OCI-LY3 (cell line): ENCODE measurements at regions not wholly inside any gene's neighbourhood (a gene's known extent, or its start where the extent isn't known, plus 50 kb on each side); places are given as distances from the start of the nearest gene placed in this dataset.

Experiments used
- H2AFZ ChIP-seq: fragments of 200-600, 300-600 bp; shearing (Covaris generic); 2 replicates; pipeline ENCODE4 v1.6.0; 2014; ENCODE audit warnings: antibody characterized with exemption, low read depth, low read length
- H3K27ac ChIP-seq: fragments of 200-600, 300-600 bp; sonication (generic); 2 replicates; pipeline ENCODE4 v1.5.1; 2014; ENCODE audit warnings: mild to moderate bottlenecking, low read length, moderate library complexity, mixed read lengths
- H3K27me3 ChIP-seq: fragments of 200-600, 300-600 bp; sonication (generic); 2 replicates; pipeline ENCODE4 v1.6.1; 2014; ENCODE audit warnings: low read depth, low read length, mixed read lengths
- H3K36me3 ChIP-seq: fragments of 200-600, 300-600 bp; sonication (generic); replicated peaks from 2 replicates; pipeline ENCODE3; 2014; ENCODE audit warnings: low read depth, low read length, mixed read lengths
- H3K4me1 ChIP-seq: fragments of 300-600, 200-600 bp; sonication (generic); 2 replicates; pipeline ENCODE4 v1.6.1; 2014; ENCODE audit warnings: low read length, mixed read lengths
- H3K4me2 ChIP-seq: fragments of 200-600, 300-600 bp; sonication (generic); 2 replicates; pipeline ENCODE4 v1.6.1; 2014; ENCODE audit warnings: low read length, mixed read lengths
- H3K4me3 ChIP-seq: fragments of 300-600, 200-600 bp; sonication (generic); 2 replicates; pipeline ENCODE4 v1.5.1; 2014; ENCODE audit warnings: antibody characterized with exemption, mild to moderate bottlenecking, low read length, moderate library complexity
- H3K79me2 ChIP-seq: fragments of 300-600, 200-600 bp; shearing (Covaris generic); 2 replicates; pipeline ENCODE4 v1.6.1; 2014; ENCODE audit warnings: mild to moderate bottlenecking, low read length, mixed read lengths
- H3K9ac ChIP-seq: fragments of 300-600, 200-600 bp; shearing (Covaris generic); 2 replicates; pipeline ENCODE4 v1.6.0; 2014; ENCODE audit warnings: mild to moderate bottlenecking, low read length, moderate library complexity
- H3K9me3 ChIP-seq: fragments of 200-600, 300-600 bp; shearing (Covaris generic); 2 replicates; pipeline ENCODE4 v1.6.1; 2014; ENCODE audit warnings: low read length, mixed read lengths; ENCODE audit not compliant: insufficient read depth
- H4K20me1 ChIP-seq: fragments of 200-600, 300-600 bp; sonication (generic); 2 replicates; pipeline ENCODE4 v1.6.1; 2016; ENCODE audit warnings: low read length, mixed read lengths; ENCODE audit not compliant: insufficient read depth
- CTCF ChIP-seq: fragments of 200-600, 300-600 bp; sonication (generic); IDR thresholded peaks from 2 replicates; pipeline ENCODE4 v1.5.1; 2014; ENCODE audit warnings: antibody characterized with exemption, low read length, low read depth
- EZH2phosphoT487 ChIP-seq: fragments of 200-600 bp; shearing (Covaris generic); IDR thresholded peaks from 2 replicates; pipeline ENCODE4 v1.6.1; 2018; ENCODE audit warnings: antibody characterized with exemption, mixed run types, low read depth

- Histone ChIP-seq H3K27ac (no peak overlapping the region), H3K79me2 (no peaks in the 10 kb centered on the region), H4K20me1 (no peaks in the 10 kb centered on the region), H3K27me3 (no peaks in the 10 kb centered on the region), H3K4me2 (no peak overlapping the region), H3K4me1 (no peaks in the 10 kb centered on the region), H3K36me3 (no peaks in the 10 kb centered on the region), H3K9ac (no peak overlapping the region), H3K4me3 (no peak overlapping the region), H2AFZ (no peak overlapping the region), H3K9me3 (no peaks in the 10 kb centered on the region)
- no peak for TF ChIP-seq CTCF
- no peak for TF ChIP-seq EZH2phosphoT487
Observed at GRCh38 chr21:28655471-28655870, 337.2 kb downstream of the LTN1 start.

- Histone ChIP-seq H3K4me1 (no peaks in the 10 kb centered on the region), H3K79me2 (no peaks in the 10 kb centered on the region), H3K27me3 (no peaks in the 10 kb centered on the region), H3K9me3 (no peaks in the 10 kb centered on the region), H3K4me3 (no peak overlapping the region), H2AFZ (no peak overlapping the region), H3K9ac (no peak overlapping the region), H3K36me3 (no peaks in the 10 kb centered on the region), H3K27ac (no peak overlapping the region), H3K4me2 (no peak overlapping the region), H4K20me1 (no peaks in the 10 kb centered on the region)
- TF ChIP-seq CTCF, result no peak
- TF ChIP-seq EZH2phosphoT487, result no peak
Observed at GRCh38 chr21:28654406-28654805, 338.3 kb downstream of the LTN1 start.

- no peak for TF ChIP-seq EZH2phosphoT487
- no peak for TF ChIP-seq CTCF
- no peaks in the 10 kb centered on the region for H3K4me1 ChIP-seq
- H3K36me3 ChIP-seq, result no peaks in the 10 kb centered on the region
- H3K9me3 ChIP-seq, result no peaks in the 10 kb centered on the region
- H3K9ac ChIP-seq, result no peak overlapping the region
- no peak overlapping the region for H3K27ac ChIP-seq
- no peaks in the 10 kb centered on the region for H3K27me3 ChIP-seq
- no peak overlapping the region for H2AFZ ChIP-seq
- H3K4me2 ChIP-seq, result no peak overlapping the region
- H3K79me2 ChIP-seq, result no peaks in the 10 kb centered on the region
- H4K20me1 ChIP-seq, result no peaks in the 10 kb centered on the region
- H3K4me3 ChIP-seq, result no peak overlapping the region
Observed at GRCh38 chr21:28644762-28645161, 347.9 kb downstream of the LTN1 start.

GRCh38 chr21:28642891-28643290, 349.8 kb downstream of the LTN1 start:
- no peak overlapping the region for H3K4me2 ChIP-seq
- H3K4me1 ChIP-seq, result no peaks in the 10 kb centered on the region
- H3K4me3 ChIP-seq, result no peak overlapping the region
- H2AFZ ChIP-seq, result no peak overlapping the region
- H3K79me2 ChIP-seq, result no peaks in the 10 kb centered on the region
- no peaks in the 10 kb centered on the region for H3K36me3 ChIP-seq
- H3K27ac ChIP-seq, result no peak overlapping the region
- TF ChIP-seq EZH2phosphoT487 (no peak), CTCF (no peak)
- no peak overlapping the region for H3K9ac ChIP-seq
- H3K9me3 ChIP-seq, result no peaks in the 10 kb centered on the region
- H4K20me1 ChIP-seq, result no peaks in the 10 kb centered on the region
- no peaks in the 10 kb centered on the region for H3K27me3 ChIP-seq
